ENCODE measurements at regions not wholly inside any gene's neighbourhood (a gene's known extent, or its start where the extent isn't known, plus 50 kb on each side); places are given as distances from the start of the nearest gene placed in this dataset.

DNA sequence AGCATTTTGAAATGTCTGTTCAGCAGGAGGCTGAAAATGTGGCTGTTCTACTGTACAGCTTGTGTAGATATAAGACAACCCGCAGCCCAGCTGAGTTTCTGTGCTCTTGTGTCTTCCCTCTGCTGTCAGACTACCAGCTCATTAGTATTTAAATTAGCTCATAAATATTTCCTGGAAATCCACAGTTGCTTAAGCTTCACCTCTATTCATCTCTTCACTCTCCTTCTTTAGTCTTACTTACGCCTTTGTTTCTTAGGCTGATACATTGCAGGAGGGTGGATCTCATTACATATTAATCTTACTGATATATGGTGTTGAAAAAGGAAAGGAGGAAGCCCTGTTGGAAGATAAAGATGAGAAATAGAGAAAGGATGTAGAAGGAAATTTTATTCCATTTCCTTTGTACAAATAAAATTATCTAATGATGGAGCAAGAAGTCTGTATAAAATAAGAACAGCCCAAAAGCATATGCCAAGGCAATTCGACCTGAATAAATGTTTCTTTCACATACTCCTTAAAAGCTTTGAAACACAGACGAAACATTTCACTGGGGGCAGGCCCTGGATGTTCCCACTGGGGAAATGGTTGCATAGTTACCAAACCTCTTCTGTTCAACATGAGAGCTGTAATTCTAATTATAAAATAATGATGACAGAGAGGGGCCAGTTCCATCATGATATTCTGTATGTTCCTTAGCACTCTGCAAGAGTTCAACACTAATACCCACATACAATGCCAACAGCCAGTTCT is 111.8 kb upstream of the APC start:
- no peak overlapping the region for H3K4me3 ChIP-seq (ENCODE audit: low read depth, low read length)
- DNase-seq (ENCODE audit: low read depth): no peak
- TF ChIP-seq, protein P1, sequence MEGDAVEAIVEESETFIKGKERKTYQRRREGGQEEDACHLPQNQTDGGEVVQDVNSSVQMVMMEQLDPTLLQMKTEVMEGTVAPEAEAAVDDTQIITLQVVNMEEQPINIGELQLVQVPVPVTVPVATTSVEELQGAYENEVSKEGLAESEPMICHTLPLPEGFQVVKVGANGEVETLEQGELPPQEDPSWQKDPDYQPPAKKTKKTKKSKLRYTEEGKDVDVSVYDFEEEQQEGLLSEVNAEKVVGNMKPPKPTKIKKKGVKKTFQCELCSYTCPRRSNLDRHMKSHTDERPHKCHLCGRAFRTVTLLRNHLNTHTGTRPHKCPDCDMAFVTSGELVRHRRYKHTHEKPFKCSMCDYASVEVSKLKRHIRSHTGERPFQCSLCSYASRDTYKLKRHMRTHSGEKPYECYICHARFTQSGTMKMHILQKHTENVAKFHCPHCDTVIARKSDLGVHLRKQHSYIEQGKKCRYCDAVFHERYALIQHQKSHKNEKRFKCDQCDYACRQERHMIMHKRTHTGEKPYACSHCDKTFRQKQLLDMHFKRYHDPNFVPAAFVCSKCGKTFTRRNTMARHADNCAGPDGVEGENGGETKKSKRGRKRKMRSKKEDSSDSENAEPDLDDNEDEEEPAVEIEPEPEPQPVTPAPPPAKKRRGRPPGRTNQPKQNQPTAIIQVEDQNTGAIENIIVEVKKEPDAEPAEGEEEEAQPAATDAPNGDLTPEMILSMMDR (IDR thresholded peaks at IDR 0.05; ENCODE audit: control insufficient read depth, extremely low read depth, insufficient read depth): no peak

DNA sequence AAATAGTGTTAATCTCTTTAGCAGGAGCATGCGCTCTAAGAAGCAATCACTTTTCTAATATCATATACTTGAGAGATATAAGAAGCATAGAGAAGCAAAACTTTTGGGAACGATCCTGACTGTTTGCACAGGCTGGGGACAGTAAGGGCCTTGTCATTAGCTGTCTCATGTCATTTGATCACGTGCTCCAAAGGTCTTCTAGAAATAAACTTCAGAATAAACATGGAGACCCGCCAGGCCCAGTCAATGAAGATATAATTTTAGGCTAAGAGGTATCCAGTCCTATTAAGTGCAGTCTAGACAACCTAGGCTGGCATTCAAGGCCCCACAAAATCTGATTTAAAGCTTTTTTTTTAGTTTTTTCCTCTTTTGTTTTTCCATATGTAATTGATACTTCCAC is 111.0 kb upstream of the APC start:
- H3K4me3 ChIP-seq (ENCODE audit: low read depth, low read length): no peak overlapping the region
- no peak for DNase-seq (ENCODE audit: low read depth)
- TF ChIP-seq, protein P1 (IDR thresholded peaks at IDR 0.05; ENCODE audit: control insufficient read depth, extremely low read depth, insufficient read depth): no peak

DNA sequence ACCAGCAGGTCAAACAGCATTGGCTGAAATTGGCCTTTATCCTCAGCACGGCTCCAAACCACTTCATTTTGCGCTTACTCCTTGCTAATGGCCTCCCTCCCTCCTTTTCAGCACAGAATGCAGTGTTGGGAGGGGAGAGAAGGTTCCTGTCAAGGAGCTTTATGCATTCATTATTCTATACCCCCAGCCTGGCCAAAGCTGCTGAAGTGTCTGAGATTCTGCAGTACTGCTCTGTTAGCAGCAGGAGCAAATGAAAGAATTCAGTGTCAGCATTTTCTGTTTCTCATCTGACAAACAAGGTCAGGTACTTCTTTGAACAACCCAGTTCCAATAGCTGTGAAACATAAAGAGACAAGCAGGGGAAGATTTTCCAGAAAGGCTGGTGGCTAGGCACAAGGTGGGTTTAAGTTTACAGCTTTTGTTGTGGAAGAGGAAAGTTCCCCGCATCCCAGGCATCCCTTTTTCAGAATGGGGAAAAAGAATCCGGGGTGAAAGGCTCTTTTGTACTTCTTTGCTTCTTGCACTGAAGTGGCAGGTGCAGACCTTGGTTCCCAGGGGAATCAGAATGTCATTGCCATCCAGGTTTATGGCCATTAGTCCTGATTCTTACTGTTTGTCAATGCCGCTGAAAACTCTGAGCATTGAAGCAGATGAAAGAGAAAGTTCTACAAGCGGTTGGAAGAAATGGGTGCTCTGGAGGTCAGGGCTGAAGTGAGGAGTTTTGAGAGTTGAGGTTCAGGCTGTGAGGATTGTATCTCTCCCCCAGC is 109.3 kb upstream of the APC start:
- TF ChIP-seq, protein P1 (IDR thresholded peaks at IDR 0.05; ENCODE audit: control insufficient read depth, extremely low read depth, insufficient read depth): no peak

DNA sequence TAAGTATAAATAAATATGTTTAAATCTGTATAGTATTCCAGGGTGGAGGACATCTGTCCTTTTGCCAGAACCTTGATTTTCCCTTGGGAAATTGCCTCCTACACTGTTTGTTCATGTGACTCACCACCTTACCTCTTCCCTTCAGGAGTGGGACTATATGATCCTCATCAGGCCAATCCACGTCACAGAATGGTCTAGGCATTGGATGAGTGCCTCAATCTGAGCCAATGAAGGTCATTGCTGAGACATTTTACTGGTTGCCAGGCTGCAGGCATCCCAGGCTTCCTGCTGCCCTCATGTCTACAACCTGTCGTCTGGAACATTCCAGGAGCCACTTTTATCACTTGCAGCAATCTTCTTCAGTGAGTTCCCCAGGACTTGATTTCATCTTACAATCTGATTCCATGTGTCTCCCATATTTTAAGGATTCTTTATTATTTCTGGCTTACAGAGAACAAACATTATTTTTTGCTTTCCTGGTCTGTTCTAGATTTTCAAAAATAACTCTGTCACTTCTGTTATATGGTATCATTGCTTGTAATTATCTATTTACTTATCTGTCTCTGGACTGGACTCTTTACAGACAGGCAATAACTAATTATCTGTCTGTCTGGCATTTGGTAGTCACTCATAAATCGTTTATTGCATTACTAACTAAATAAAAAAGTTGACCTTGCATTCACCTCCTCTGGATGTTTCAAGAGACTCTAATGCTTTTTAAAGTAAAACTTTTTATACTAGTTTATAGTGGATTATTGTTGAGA is 107.3 kb upstream of the APC start:
- no peak overlapping the region for H3K4me3 ChIP-seq (ENCODE audit: low read depth, low read length)
- TF ChIP-seq, protein P1 (IDR thresholded peaks at IDR 0.05; ENCODE audit: control insufficient read depth, extremely low read depth, insufficient read depth): no peak
- DNase-seq (ENCODE audit: low read depth): peak; percentile 93

More for the DNA sequence above, 109.3 kb upstream of the APC start:
- no peak overlapping the region for H3K4me3 ChIP-seq (ENCODE audit: low read depth, low read length)
- DNase-seq (ENCODE audit: low read depth): no peak

DNA sequence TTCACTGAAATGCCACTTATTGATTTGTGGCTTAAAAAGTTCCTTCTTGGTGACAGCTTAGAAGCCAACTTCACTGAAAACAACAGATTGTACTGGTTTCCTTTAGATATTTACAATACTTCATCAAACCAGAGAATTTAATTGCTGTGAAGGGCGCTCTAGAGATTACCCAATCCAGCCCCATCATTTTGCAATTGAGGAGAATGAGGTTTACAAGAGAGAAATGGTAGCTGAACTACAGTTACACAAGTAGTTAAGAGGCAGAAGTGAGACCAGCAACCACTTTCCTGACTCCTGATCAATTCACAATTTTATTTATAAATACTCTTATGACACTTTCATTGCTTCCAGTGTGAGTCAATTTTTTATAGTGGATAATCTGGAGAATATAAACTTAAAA is 103.5 kb upstream of the APC start:
- H3K4me3 ChIP-seq (ENCODE audit: low read depth, low read length): no peak overlapping the region
- DNase-seq (ENCODE audit: low read depth): no peak
- TF ChIP-seq, protein P1 (IDR thresholded peaks at IDR 0.05; ENCODE audit: control insufficient read depth, extremely low read depth, insufficient read depth): no peak

DNA sequence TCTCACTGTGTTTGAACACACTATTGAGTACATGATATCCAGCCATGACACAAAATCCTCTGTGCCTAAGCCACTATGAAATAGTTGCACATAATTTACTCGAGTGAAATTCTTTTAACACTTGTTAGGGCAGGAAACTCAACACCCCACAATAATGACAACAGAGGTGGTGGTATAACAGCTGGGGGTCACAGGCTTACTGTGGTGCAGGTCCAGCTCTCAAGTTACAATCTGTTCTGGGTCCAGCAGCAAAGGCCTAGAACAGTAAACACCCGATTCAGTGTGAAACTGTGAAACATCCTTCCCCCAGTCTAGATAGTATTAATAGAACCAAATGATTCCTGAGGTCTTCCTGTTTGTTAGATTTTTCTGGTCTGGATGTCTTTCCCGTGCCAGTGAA is 102.9 kb upstream of the APC start:
- no peak for DNase-seq (ENCODE audit: low read depth)
- H3K4me3 ChIP-seq (ENCODE audit: low read depth, low read length): no peak overlapping the region
- TF ChIP-seq, protein P1 (IDR thresholded peaks at IDR 0.05; ENCODE audit: control insufficient read depth, extremely low read depth, insufficient read depth): no peak

Data from LNCaP clone FGC (cell line).